ENCODE measurements at regions not wholly inside any gene's neighbourhood (a gene's known extent, or its start where the extent isn't known, plus 50 kb on each side); places are given as distances from the start of the nearest gene placed in this dataset.

DNA sequence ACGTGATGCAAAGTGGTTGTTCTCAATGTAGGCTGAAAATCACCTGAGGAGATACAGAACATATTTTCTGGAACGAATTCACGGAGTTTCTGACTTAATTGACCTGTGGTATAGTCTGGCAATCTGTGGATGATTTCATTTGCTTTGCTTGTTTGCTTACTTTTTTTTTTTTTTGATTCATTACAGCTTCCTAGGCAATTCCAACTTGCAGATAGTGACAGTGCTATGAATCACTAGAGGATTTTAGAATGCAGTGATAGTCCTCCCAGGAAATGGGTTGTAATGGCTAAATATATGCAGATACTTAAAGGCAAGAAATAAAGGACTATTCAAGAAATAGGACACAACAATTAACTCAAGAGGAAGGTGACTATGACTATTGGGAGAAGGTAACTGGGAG is 1378.1 kb upstream of the PRMT6 start:
- no peaks in the 10 kb centered on the region for H3K36me3 ChIP-seq (replicated peaks in 1 of 2; ENCODE audit: control extremely low read depth in 1 of 2, control insufficient read depth in 1 of 2, extremely low read depth in 1 of 2, insufficient read depth in 2 of 2, low read length in 1 of 2)
- Mint-ChIP-seq H3K4me3 (no peak overlapping the region), H3K4me1 (no peaks in the 10 kb centered on the region), H3K27ac (no peak overlapping the region), H3K27me3 (no peaks in the 10 kb centered on the region), H3K9me3 (ENCODE audit: insufficient read depth) (peaks cover 2% of the 10 kb centered on the region)
- intact Hi-C loops (cut with micrococcal nuclease), result no loop called here
- H3K27ac ChIP-seq (ENCODE audit: low read length in 2 of 2), result no peak overlapping the region
- no peak overlapping the region for H2AFZ ChIP-seq (ENCODE audit: insufficient read depth, low read depth, low read length, poor library complexity, severe bottlenecking)
- H4K20me1 ChIP-seq (ENCODE audit: control insufficient read depth, insufficient read depth, low read length, poor library complexity, severe bottlenecking), result no peaks in the 10 kb centered on the region
- no peak for DNase-seq
- CTCF ChIA-PET, result no interaction called here
- ATAC-seq (ENCODE audit: low read depth), result no peak
- no peaks in the 10 kb centered on the region for H3K79me2 ChIP-seq (ENCODE audit: control insufficient read depth, insufficient read depth, low read length)
- H3K27me3 ChIP-seq (replicated peaks in 1 of 4; ENCODE audit: control extremely low read depth in 1 of 4, control insufficient read depth in 3 of 4, insufficient read depth in 4 of 4, low read length in 3 of 4), result no peaks in the 10 kb centered on the region
- no peak overlapping the region for H3K9ac ChIP-seq (ENCODE audit: low read length)
- no peak overlapping the region for H3K4me3 ChIP-seq (ENCODE audit: control extremely low read depth in 1 of 5, extremely low read depth in 1 of 5, insufficient read depth in 1 of 5, low read depth in 2 of 5, low read length in 4 of 5)
- WGBS (ENCODE audit: insufficient coverage), result no CpG with 5 or more reads among the region's 3 CpGs
- no peak overlapping the region for H3K4me2 ChIP-seq (replicated peaks; ENCODE audit: low read depth, low read length, poor library complexity, severe bottlenecking)
- no peaks in the 10 kb centered on the region for H3K9me3 ChIP-seq (ENCODE audit: control extremely low read depth in 1 of 3, control insufficient read depth in 2 of 3, insufficient read depth in 1 of 3, low read length in 2 of 3)
- no peak for TF ChIP-seq CTCF (IDR thresholded peaks at IDR 0.05)
- no peak for TF ChIP-seq EZH2 (IDR thresholded peaks at IDR 0.05; ENCODE audit: borderline replicate concordance, insufficient read depth, low read depth, low read length, poor library complexity, severe bottlenecking)
- POLR2A ChIA-PET, result no interaction called here
- H3K4me1 ChIP-seq (ENCODE audit: control insufficient read depth in 2 of 2, insufficient read depth in 2 of 2, low read length in 2 of 2), result no peaks in the 10 kb centered on the region

- no peak for DNase-seq
Measured at GRCh38 chr1:105684714-105685113, 1371.8 kb upstream of the PRMT6 start.

More at GRCh38 chr1:105684714-105685113, 1371.8 kb upstream of the PRMT6 start:
- no peak overlapping the region for H3K27ac ChIP-seq (ENCODE audit: low read length in 2 of 2)
- Mint-ChIP-seq H3K4me1 (no peaks in the 10 kb centered on the region), H3K9me3 (ENCODE audit: insufficient read depth) (peaks cover 3% of the 10 kb centered on the region), H3K27ac (no peak overlapping the region), H3K4me3 (no peak overlapping the region), H3K27me3 (no peaks in the 10 kb centered on the region)
- no peaks in the 10 kb centered on the region for H3K27me3 ChIP-seq (replicated peaks in 1 of 4; ENCODE audit: control extremely low read depth in 1 of 4, control insufficient read depth in 3 of 4, insufficient read depth in 4 of 4, low read length in 3 of 4)
- CTCF ChIA-PET, result no interaction called here
- ATAC-seq (ENCODE audit: low read depth), result no peak
- H3K4me2 ChIP-seq (replicated peaks; ENCODE audit: low read depth, low read length, poor library complexity, severe bottlenecking), result no peak overlapping the region
- H3K36me3 ChIP-seq (replicated peaks in 1 of 2; ENCODE audit: control extremely low read depth in 1 of 2, control insufficient read depth in 1 of 2, extremely low read depth in 1 of 2, insufficient read depth in 2 of 2, low read length in 1 of 2), result no peaks in the 10 kb centered on the region
- H4K20me1 ChIP-seq (ENCODE audit: control insufficient read depth, insufficient read depth, low read length, poor library complexity, severe bottlenecking), result no peaks in the 10 kb centered on the region
- peaks cover 0 to 9% (median 0%) of the 10 kb centered on the region in 3 donors for H3K9me3 ChIP-seq (ENCODE audit: control extremely low read depth in 1 of 3, control insufficient read depth in 2 of 3, insufficient read depth in 1 of 3, low read length in 2 of 3)
- no peak overlapping the region for H2AFZ ChIP-seq (ENCODE audit: insufficient read depth, low read depth, low read length, poor library complexity, severe bottlenecking)
- no peaks in the 10 kb centered on the region for H3K4me1 ChIP-seq (ENCODE audit: control insufficient read depth in 2 of 2, insufficient read depth in 2 of 2, low read length in 2 of 2)
- H3K4me3 ChIP-seq (ENCODE audit: control extremely low read depth in 1 of 5, extremely low read depth in 1 of 5, insufficient read depth in 1 of 5, low read depth in 2 of 5, low read length in 4 of 5), result no peak overlapping the region
- TF ChIP-seq CTCF (IDR thresholded peaks at IDR 0.05) (no peak), EZH2 (IDR thresholded peaks at IDR 0.05; ENCODE audit: borderline replicate concordance, insufficient read depth, low read depth, low read length, poor library complexity, severe bottlenecking) (no peak)
- intact Hi-C loops (cut with micrococcal nuclease), result no loop called here
- POLR2A ChIA-PET, result no interaction called here
- no peak overlapping the region for H3K9ac ChIP-seq (ENCODE audit: low read length)
- no peaks in the 10 kb centered on the region for H3K79me2 ChIP-seq (ENCODE audit: control insufficient read depth, insufficient read depth, low read length)
